Stimulated activated CD8-positive, alpha-beta memory T cell treated with anti-CD3 and anti-CD28 coated beads, Interleukin-12 subunit alpha, Interleukin-12 subunit beta, amount 100 ng/mL, for 4 hours (primary cell): ENCODE measurements at regions not wholly inside any gene's neighbourhood (a gene's known extent, or its start where the extent isn't known, plus 50 kb on each side); places are given as distances from the start of the nearest gene placed in this dataset.
"Not testable (repeated sequence)": the region's sequence is repeated elsewhere in the genome, so short reads cannot be mapped to it uniquely, and the experiment has no call there.

Experiments
- DNase-seq: peaks from one replicate; pipeline ENCODE4 v3.0.0-alpha.2; 2020; ENCODE audit warnings: low read depth

- DNase-seq: not testable (repeated sequence)
Measured at GRCh38 chr13:90606921-90607320, 740.6 kb upstream of the MIR17HG start.

- no peak for DNase-seq
Measured at GRCh38 chr13:90612391-90612790, 735.1 kb upstream of the MIR17HG start.

GRCh38 chr13:90613076-90613795, 734.3 kb upstream of the MIR17HG start:
- DNase-seq: no peak

GRCh38 chr13:90615236-90615635, 732.3 kb upstream of the MIR17HG start:
- DNase-seq: no peak

GRCh38 chr13:90615767-90616166, 731.7 kb upstream of the MIR17HG start:
- DNase-seq: no peak

GRCh38 chr13:90618133-90618532, 729.4 kb upstream of the MIR17HG start:
- no peak for DNase-seq

GRCh38 chr13:90622541-90622940, 724.9 kb upstream of the MIR17HG start:
- DNase-seq: no peak

- DNase-seq: no peak
Measured at GRCh38 chr13:90623318-90624011, 724.0 kb upstream of the MIR17HG start.

- no peak for DNase-seq
Measured at GRCh38 chr13:90627813-90628212, 719.7 kb upstream of the MIR17HG start.

- DNase-seq: no peak
Measured at GRCh38 chr13:90628471-90628870, 719.0 kb upstream of the MIR17HG start.

- DNase-seq: no peak
Measured at GRCh38 chr13:90630716-90631115, 716.8 kb upstream of the MIR17HG start.

GRCh38 chr13:90632184-90632583, 715.3 kb upstream of the MIR17HG start:
- DNase-seq: no peak

- no peak for DNase-seq
Measured at GRCh38 chr13:90633849-90634248, 713.6 kb upstream of the MIR17HG start.

GRCh38 chr13:90640976-90641375, 706.5 kb upstream of the MIR17HG start:
- DNase-seq: no peak

- no peak for DNase-seq
Measured at GRCh38 chr13:90641884-90642283, 705.6 kb upstream of the MIR17HG start.

- DNase-seq: no peak
Measured at GRCh38 chr13:90645582-90645981, 701.9 kb upstream of the MIR17HG start.

- no peak for DNase-seq
Measured at GRCh38 chr13:90648497-90648896, 699.0 kb upstream of the MIR17HG start.

GRCh38 chr13:90652036-90652435, 695.5 kb upstream of the MIR17HG start:
- no peak for DNase-seq

GRCh38 chr13:90654970-90655369, 692.5 kb upstream of the MIR17HG start:
- DNase-seq: no peak

GRCh38 chr13:90664200-90664599, 683.3 kb upstream of the MIR17HG start:
- not testable (repeated sequence) for DNase-seq

GRCh38 chr13:90673746-90674145, 673.7 kb upstream of the MIR17HG start:
- DNase-seq: no peak

- DNase-seq: no peak
Measured at GRCh38 chr13:90675129-90675528, 672.4 kb upstream of the MIR17HG start.

GRCh38 chr13:90680826-90681225, 666.7 kb upstream of the MIR17HG start:
- DNase-seq: no peak

- no peak for DNase-seq
Measured at GRCh38 chr13:90683711-90684131, 663.8 kb upstream of the MIR17HG start.
